ENCODE measurements at regions not wholly inside any gene's neighbourhood (a gene's known extent, or its start where the extent isn't known, plus 50 kb on each side); places are given as distances from the start of the nearest gene placed in this dataset.

DNA sequence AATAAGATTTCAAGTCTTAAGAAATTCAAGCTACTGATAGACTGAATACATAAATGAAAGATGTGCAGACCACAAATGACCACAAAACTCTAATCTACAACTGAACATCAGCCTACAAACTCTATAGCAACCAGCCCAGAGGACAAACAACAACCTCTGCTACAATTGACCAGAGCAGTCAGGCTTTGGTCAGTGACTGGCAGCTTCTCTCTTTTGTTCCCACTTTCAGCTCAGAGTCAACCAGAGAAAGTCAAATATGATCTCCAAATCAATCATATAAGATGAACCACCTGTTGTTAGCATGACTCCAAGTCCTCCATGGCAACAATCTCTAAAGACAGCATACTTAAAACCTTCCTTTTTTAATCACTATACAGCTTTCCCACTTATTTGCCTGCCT, 996.2 kb downstream of the SUCLG1 start:
- TF ChIP-seq, protein P1, sequence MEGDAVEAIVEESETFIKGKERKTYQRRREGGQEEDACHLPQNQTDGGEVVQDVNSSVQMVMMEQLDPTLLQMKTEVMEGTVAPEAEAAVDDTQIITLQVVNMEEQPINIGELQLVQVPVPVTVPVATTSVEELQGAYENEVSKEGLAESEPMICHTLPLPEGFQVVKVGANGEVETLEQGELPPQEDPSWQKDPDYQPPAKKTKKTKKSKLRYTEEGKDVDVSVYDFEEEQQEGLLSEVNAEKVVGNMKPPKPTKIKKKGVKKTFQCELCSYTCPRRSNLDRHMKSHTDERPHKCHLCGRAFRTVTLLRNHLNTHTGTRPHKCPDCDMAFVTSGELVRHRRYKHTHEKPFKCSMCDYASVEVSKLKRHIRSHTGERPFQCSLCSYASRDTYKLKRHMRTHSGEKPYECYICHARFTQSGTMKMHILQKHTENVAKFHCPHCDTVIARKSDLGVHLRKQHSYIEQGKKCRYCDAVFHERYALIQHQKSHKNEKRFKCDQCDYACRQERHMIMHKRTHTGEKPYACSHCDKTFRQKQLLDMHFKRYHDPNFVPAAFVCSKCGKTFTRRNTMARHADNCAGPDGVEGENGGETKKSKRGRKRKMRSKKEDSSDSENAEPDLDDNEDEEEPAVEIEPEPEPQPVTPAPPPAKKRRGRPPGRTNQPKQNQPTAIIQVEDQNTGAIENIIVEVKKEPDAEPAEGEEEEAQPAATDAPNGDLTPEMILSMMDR (IDR thresholded peaks at IDR 0.05): no peak
- no peak for TF ChIP-seq POLR2A (IDR thresholded peaks at IDR 0.05)
